ENCODE measurements at regions not wholly inside any gene's neighbourhood (a gene's known extent, or its start where the extent isn't known, plus 50 kb on each side); places are given as distances from the start of the nearest gene placed in this dataset.

- no peaks in the 10 kb centered on the region for H3K36me3 ChIP-seq (ENCODE audit: control insufficient read depth, insufficient read depth, low read length)
- H2AFZ ChIP-seq: no peak overlapping the region
- no peak overlapping the region for H3K4me3 ChIP-seq (ENCODE audit: low read depth, low read length)
- H3K4me1 ChIP-seq: no peaks in the 10 kb centered on the region
- peak; percentile 9 for TF ChIP-seq CTCF (IDR thresholded peaks at IDR 0.05)
- no peaks in the 10 kb centered on the region for H3K27me3 ChIP-seq (ENCODE audit: control insufficient read depth, insufficient read depth, low read length)
- no peak overlapping the region for H3K9ac ChIP-seq
- H3K79me2 ChIP-seq: no peaks in the 10 kb centered on the region
- H3K9me3 ChIP-seq (ENCODE audit: control insufficient read depth, low read length): no peaks in the 10 kb centered on the region
- no peak overlapping the region for H3K4me2 ChIP-seq (ENCODE audit: low read length)
- no peak overlapping the region for H3K27ac ChIP-seq
Measured at GRCh38 chr4:121277194-121278105, 103.4 kb downstream of the QRFPR start.

GRCh38 chr4:121273191-121273590 lies 107.6 kb downstream of the QRFPR start:
- no peak overlapping the region for H3K4me3 ChIP-seq (ENCODE audit: low read depth, low read length)
- no peaks in the 10 kb centered on the region for H3K4me1 ChIP-seq
- no peaks in the 10 kb centered on the region for H3K27me3 ChIP-seq (ENCODE audit: control insufficient read depth, insufficient read depth, low read length)
- H3K79me2 ChIP-seq: no peaks in the 10 kb centered on the region
- peak overlapping the region; percentile 12 for H3K4me2 ChIP-seq (ENCODE audit: low read length)
- no peak for TF ChIP-seq CTCF (IDR thresholded peaks at IDR 0.05)
- no peak overlapping the region for H3K27ac ChIP-seq
- no peak overlapping the region for H3K9ac ChIP-seq
- H3K36me3 ChIP-seq (ENCODE audit: control insufficient read depth, insufficient read depth, low read length): no peaks in the 10 kb centered on the region
- no peaks in the 10 kb centered on the region for H3K9me3 ChIP-seq (ENCODE audit: control insufficient read depth, low read length)
- no peak overlapping the region for H2AFZ ChIP-seq

- Histone ChIP-seq H3K36me3 (ENCODE audit: control insufficient read depth, insufficient read depth, low read length) (no peaks in the 10 kb centered on the region), H2AFZ (no peak overlapping the region), H3K9me3 (ENCODE audit: control insufficient read depth, low read length) (no peaks in the 10 kb centered on the region), H3K4me3 (ENCODE audit: low read depth, low read length) (peak overlapping the region; percentile 3), H3K27me3 (ENCODE audit: control insufficient read depth, insufficient read depth, low read length) (no peaks in the 10 kb centered on the region), H3K4me1 (no peaks in the 10 kb centered on the region), H3K4me2 (ENCODE audit: low read length) (peak overlapping the region; percentile 49), H3K9ac (no peak overlapping the region), H3K79me2 (no peaks in the 10 kb centered on the region), H3K27ac (no peak overlapping the region)
- no peak for TF ChIP-seq CTCF (IDR thresholded peaks at IDR 0.05)
Measured at GRCh38 chr4:121272526-121272925, 108.3 kb downstream of the QRFPR start.

DNA sequence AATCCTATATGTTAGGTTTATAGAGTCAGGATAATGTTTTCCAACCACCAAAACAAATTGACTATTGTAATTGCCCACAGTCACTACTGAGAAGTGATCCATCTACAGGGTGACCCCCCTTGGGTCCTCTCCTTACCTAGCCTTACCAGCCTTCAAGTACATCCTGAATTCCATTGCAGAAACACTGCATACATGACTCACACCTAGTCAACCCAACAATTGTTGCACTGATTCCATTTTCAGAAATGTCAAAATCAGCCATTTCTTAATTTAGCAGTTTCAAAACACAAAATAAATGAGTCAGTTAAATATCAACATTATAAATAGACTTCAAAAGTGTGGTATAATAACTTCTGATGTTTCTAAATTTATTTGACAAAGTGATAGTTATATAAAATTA lies 106.3 kb upstream of the TNIP3 start:
- Histone ChIP-seq H3K4me3 (ENCODE audit: low read depth, low read length) (no peak overlapping the region), H3K9me3 (ENCODE audit: control insufficient read depth, low read length) (no peaks in the 10 kb centered on the region), H3K4me2 (ENCODE audit: low read length) (no peak overlapping the region)

More for the DNA sequence above, 106.3 kb upstream of the TNIP3 start:
- no peak for TF ChIP-seq CTCF (IDR thresholded peaks at IDR 0.05)
- H3K36me3 ChIP-seq (ENCODE audit: control insufficient read depth, insufficient read depth, low read length): no peaks in the 10 kb centered on the region
- no peaks in the 10 kb centered on the region for H3K79me2 ChIP-seq
- H3K4me1 ChIP-seq: peaks cover 2% of the 10 kb centered on the region
- H3K9ac ChIP-seq: no peak overlapping the region
- H2AFZ ChIP-seq: no peak overlapping the region
- H3K27me3 ChIP-seq (ENCODE audit: control insufficient read depth, insufficient read depth, low read length): no peaks in the 10 kb centered on the region
- no peak overlapping the region for H3K27ac ChIP-seq
